Left colon (tissue), 2 donors: ENCODE measurements at regions not wholly inside any gene's neighbourhood (a gene's known extent, or its start where the extent isn't known, plus 50 kb on each side); places are given as distances from the start of the nearest gene placed in this dataset.

Experiments
- ATAC-seq: fragments of 200-7000 bp; cut with Tn5 transposase; one replicate; pipeline ENCODE4 v1.9.1; 2020; ENCODE audit warnings: mild to moderate bottlenecking, moderate library complexity
- DNase-seq, 2 donors: peaks; one replicate each; pipeline ENCODE4 v3.0.0-alpha.2; 2020
- intact Hi-C, 2 donors: fragments of 100-400 bp; cut with DNase I in 1 of 2; cut with micrococcal nuclease in 1 of 2; formaldehyde crosslinking; loops; one replicate each; pipeline versions ENCODE4 v1.11.2 to v1.14.0; 2022; cut with DNase I, micrococcal nuclease
- donor health status: DM: no; HTN: no; CAD: no.
- donor health status: DM: yes; HTN: yes; CAD: no.

DNA sequence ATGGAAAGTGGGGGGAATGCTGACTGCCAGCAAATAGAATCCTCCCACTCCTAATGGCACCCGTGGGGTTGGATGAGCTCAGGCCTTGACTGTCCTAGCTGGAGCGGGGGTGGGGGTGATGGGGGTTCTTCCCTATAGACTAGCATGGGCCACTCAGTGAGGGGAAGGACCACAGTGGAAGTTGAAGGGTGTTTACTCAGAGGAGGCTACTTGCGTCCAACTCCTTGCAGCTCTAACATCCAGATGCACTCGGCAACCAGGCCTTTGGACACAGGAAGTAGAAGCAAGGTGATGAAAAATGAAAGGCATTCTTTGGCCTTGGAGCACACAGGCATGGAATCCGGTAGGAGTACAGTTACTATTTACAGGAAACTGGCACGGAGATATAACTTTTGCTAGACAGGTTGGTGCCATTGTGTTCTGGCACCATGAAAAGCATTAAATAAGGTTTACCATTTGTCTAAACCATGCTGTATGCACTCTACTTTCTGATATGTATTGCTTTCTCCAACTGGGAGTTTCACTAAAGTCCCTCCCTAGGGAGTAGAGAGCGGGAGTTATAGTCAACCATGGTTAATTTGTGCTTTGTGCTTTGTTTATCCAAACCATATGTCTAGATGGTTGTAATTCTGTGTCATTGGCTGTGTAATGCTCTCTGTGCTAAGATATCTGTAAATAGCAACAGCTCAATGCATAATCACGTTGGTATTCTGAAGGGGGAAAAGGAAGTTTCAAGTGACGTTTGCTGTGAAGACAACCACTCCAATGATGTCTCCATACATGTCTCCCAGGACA lies 125.3 kb downstream of the TSHZ3 start:
- no peak for DNase-seq
- intact Hi-C loops, result no loop called here

DNA sequence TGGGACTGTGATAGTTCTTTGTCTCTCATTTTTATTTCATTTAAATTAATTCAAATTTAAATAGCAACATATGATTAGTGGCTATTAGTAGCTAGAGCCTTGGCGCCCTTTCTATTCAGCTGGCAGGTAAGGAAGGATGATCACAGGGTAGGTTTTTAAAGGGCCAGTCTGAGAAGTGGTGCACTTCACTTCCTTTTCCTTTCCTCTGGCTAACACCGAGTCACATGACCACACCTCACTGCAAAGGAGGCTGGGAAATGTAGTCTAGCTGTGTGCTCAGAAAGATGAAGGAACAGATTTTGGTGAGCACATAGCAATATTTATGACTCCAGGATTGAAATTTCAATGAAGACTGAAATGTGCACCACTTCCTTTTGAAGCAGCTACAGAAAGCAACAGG lies 128.7 kb downstream of the TSHZ3 start:
- intact Hi-C loops, result no loop called here
- no peak for ATAC-seq
- no peak for DNase-seq

More for the DNA sequence above, 125.3 kb downstream of the TSHZ3 start:
- no peak for ATAC-seq

GRCh38 chr19:31214997-31215396 lies 134.2 kb downstream of the TSHZ3 start:
- intact Hi-C loops, result no loop called here
- DNase-seq, result no peak
- ATAC-seq, result no peak

DNA sequence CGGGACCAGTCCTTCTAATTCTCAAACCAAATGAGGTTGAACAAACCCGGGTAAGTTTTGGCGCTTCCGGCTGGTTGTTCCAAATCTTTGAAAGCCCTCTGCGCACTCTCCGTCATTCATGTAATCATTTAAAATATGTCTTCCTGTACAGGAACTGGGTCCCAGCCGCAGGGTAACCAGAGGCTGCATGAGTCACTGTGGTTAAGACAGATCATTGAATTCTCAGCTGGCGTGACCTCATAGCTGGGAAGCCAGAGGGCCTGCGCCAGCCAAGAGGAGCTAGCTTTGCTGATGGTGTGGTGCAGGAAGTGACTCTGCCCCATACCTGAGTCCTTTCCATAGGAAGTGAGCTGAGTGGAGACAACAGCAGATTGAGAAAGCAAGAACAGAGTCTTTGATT lies 135.2 kb downstream of the TSHZ3 start:
- peak; percentile 39 for ATAC-seq
- DNase-seq, result peak; percentile 50 to 59
- intact Hi-C loops, result no loop called here

GRCh38 chr19:31211088-31211487 lies 138.1 kb downstream of the TSHZ3 start:
- DNase-seq (no peak), ATAC-seq (no peak)
- intact Hi-C loops, result no loop called here

- ATAC-seq (no peak), DNase-seq (no peak)
- intact Hi-C loops, result no loop called here
These were observed 143.2 kb downstream of the TSHZ3 start for GRCh38 chr19:31205887-31206518.

DNA sequence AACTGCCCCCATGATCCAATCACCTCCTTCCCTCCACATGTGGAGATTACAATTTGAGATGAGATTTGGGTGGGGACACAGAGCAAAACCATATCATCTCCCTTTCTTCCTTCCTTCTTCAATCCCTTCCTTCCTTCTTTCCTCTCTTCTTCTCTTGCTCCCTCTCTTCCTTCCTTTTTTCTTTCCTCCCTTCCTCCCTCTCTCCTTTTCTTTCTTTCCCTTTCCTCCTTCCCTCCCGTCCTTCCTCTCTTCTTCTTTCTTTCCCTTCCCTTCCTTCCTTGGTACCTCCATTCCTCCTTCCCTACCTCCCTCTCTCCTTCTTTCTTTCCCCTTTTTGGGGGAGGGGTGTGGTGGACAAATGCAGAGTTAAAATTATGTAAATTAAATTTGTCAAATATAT lies 145.1 kb downstream of the TSHZ3 start:
- intact Hi-C loops, result no loop called here
- DNase-seq (no peak), ATAC-seq (no peak)

DNA sequence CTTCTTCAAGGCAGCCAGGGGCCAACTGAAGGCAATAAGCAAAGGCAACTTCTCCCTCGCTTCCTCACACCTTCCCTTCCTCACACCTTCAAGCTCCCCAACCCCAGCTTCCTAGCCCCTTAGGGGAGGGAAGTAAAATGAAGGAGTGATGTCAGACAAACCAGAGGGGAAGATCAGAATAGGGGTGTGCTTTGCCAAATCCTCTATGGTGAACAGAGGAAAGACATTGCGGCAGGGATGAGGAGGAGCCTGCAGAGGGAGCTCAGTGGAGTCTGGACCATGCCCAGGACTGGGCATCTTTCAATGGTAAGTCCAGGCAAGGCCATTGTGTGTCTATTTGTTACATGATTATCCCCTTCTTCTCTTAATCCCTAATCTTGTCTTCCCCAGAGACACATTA lies 164.0 kb downstream of the TSHZ3 start:
- intact Hi-C loops, result no loop called here
- no peak for ATAC-seq
- DNase-seq, result no peak

- ATAC-seq (no peak), DNase-seq (no peak)
- intact Hi-C loops, result no loop called here
These were observed 167.7 kb downstream of the TSHZ3 start for GRCh38 chr19:31181535-31181934.

GRCh38 chr19:31180907-31181306 lies 168.3 kb downstream of the TSHZ3 start:
- no peak for DNase-seq
- no peak for ATAC-seq
- intact Hi-C loops, result no loop called here

GRCh38 chr19:31179471-31179852 lies 169.8 kb downstream of the TSHZ3 start:
- intact Hi-C loops, result no loop called here
- no peak for ATAC-seq

DNA sequence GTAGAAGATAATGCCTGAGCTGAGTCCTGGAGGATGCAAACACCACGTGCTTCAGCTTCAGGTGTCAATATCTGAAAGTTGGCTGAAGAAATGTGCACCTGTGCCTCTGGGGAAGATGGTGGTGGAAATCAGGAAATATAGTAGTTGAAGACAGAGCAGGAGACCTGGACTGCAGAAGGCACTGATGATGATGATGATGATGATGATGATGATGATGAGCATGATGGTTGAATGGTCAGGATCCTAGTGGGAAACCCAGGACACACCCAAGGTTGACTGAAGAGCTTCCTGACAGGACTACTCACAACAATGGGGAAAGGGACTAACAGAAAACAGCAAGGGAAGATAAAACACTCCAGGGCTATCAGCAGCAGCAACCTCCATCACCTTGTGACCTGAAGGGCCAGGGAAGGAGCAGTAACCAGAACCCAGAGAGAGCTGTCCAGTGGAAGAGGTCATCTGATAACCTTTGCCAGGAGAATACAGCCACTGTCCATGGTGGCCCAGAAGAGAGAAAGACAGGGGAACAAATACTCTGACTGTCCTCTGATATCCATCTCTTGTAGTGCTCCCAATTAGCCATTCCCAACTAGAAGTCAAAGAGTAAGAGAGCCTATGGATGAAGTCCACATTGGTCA lies 170.3 kb downstream of the TSHZ3 start:
- DNase-seq (no peak), ATAC-seq (no peak)
- intact Hi-C loops, result no loop called here

More at GRCh38 chr19:31179471-31179852, 169.8 kb downstream of the TSHZ3 start:
- no peak for DNase-seq

- intact Hi-C loops, result no loop called here
- ATAC-seq, result no peak
- DNase-seq, result no peak
These were observed 172.0 kb downstream of the TSHZ3 start for GRCh38 chr19:31177246-31177645.

DNA sequence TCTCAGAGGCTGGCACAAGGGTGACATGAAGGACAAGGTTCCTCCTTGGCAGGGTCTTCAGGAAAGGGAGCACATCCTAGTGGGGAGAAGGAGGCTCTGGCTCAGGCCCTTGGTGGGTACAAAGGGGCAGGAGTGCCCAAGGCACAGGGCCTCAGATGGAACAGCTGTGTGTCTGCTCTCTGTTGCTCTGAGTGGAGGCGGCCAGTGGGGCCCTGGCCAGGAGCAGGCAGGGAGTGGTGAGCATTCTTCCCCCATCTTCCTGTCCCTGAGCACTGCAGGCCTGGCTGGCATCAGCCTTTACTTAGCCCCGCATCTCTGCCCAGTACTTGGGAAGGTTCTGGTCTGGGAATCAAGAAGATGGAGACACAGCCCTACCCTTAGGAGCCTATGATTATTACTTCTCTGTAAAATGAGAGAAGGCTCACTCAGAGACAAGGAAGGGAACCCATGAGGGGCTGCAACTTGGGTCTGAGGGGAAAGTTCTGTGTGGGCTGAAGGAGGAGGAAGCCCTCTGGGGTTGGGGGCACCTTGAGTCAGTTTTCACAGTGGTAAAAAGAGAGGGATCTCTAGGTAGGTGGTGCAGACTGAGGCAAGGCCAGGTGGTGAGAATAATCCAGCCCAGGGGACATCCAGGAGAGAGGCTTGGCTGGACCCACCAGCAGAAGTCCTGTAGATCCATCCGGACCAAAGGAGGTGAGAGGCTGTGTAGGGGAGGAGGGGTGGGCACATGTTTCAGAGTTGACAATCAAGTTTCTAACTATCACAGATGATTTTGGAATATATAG lies 173.5 kb downstream of the TSHZ3 start:
- ATAC-seq, result no peak
- DNase-seq, result no peak
- intact Hi-C loops, result no loop called here

DNA sequence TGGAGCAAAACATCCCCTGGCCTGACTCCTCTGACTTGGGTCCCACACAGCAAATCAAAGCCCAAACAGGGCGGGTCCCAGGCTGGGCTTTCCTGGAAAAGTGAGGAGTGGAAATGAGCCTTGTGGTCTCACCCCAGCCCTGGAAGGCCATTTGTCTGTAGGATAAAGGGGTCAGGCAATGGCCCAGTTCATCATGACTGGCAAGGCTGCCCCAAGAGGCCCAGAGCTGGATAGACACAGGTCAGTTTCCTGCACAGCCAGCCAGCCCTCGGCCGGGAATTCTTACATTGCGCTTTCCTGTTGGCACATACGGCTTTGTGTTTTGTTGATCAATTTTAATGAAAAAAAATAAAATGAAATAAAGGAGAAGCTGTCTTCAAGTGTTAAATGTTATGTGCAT lies 174.3 kb downstream of the TSHZ3 start:
- intact Hi-C loops, result no loop called here
- no peak for DNase-seq
- ATAC-seq, result no peak

DNA sequence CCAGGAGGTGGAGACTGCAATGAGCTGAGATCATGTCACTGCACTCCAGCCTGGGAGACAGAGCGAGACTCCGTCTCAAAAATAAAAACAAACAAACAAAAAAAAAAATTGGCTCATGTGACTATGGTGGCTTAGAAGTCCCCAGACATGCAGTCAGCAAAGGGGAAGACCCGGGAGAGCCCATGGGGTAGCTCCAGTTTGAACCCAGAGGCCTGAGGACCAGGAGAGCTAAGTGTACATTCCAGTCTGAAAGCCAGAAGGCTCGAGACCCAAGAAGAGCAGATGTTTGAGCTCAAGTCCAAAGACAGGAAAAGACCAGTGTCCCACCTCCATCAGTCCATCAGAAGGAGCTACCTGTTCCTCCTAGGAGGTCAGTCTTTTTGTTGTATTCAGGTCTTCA lies 175.2 kb downstream of the TSHZ3 start:
- no peak for ATAC-seq
- intact Hi-C loops, result no loop called here
- no peak for DNase-seq

GRCh38 chr19:31171936-31172335 lies 177.3 kb downstream of the TSHZ3 start:
- ATAC-seq, result no peak
- DNase-seq, result no peak
- intact Hi-C loops, result no loop called here

- DNase-seq (no peak), ATAC-seq (no peak)
- intact Hi-C loops, result no loop called here
These were observed 179.2 kb downstream of the TSHZ3 start for GRCh38 chr19:31170046-31170445.

DNA sequence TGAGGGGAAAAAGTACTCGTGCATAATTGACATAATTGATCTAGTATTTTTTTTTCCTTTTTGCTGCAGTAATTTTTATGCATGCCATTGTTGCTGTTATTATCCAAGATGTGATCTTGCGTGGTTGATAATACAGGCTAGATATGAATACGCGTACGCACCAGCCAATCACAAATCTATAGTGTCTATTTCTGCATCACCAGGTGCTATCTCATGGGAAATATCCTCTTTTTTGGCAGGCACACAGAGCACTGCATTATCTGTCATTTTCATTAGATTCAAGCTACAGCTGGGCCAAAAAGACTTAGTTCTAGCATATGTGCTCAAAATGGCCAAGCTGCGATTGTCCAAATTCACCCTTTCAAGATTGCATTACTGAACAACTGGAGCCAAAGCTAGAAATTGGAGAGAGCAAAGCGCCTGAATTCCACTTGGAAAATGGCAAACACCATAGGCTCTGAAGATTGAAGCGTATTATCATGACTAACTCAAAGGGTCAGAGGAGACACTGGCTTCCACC lies 181.1 kb downstream of the TSHZ3 start:
- DNase-seq (no peak), ATAC-seq (no peak)
- intact Hi-C loops, result no loop called here
